SK-N-SH (cell line): ENCODE measurements at regions not wholly inside any gene's neighbourhood (a gene's known extent, or its start where the extent isn't known, plus 50 kb on each side); places are given as distances from the start of the nearest gene placed in this dataset.

Source experiments
- CTCF ChIA-PET: fragments of 300-600, 350-600 bp; formaldehyde crosslinking; extraction: SDS; loops from one replicate; lab custom pipeline; 2021; lab: Yijun Ruan, JAX
- POLR2A ChIA-PET: fragments of 350-600 bp; sonication (Branson Sonifier 250); formaldehyde crosslinking; extraction: SDS; loops from one replicate; lab custom pipeline; 2020; ENCODE audit warnings: antibody characterized with exemption, inconsistent platforms; lab: Yijun Ruan, JAX
- DNase-seq: peaks from one replicate; pipeline ENCODE4 v3.0.0; 2012
- H2AFZ ChIP-seq: fragments of 200-600 bp; sonication (generic); 2 replicates; pipeline ENCODE4 v1.8.1; 2016; ENCODE audit warnings: antibody characterized with exemption, mild to moderate bottlenecking, low read depth
- H3F3A ChIP-seq: fragments of 200-600 bp; sonication (generic); replicated peaks from 2 replicates; pipeline ENCODE3; 2016; ENCODE audit warnings: antibody characterized with exemption, mild to moderate bottlenecking; ENCODE audit not compliant: insufficient read depth
- H3K27ac ChIP-seq, 2 experiments: fragments of 200-500 bp in 1 of 2; fragments of 200-600 bp in 1 of 2; sonication (Bioruptor generic) in 1 of 2; sonication (generic), shearing (Covaris generic) in 1 of 2; 2 replicates each; pipeline versions ENCODE4 v1.5.1 to v1.6.1; 2014 to 2016; ENCODE audit warnings: low read depth in 2 of 2, inconsistent platforms in 1 of 2, low read length in 1 of 2, mild to moderate bottlenecking in 1 of 2, mixed read lengths in 1 of 2
- H3K27me3 ChIP-seq: fragments of 200-600 bp; sonication (generic), shearing (Covaris generic); 2 replicates; pipeline ENCODE4 v1.6.1; 2016; ENCODE audit warnings: mixed run types; ENCODE audit not compliant: insufficient read depth
- H3K36me3 ChIP-seq, 2 experiments: fragments of 200-500 bp in 1 of 2; fragments of 200-600 bp in 1 of 2; sonication (Bioruptor generic) in 1 of 2; sonication (generic) in 1 of 2; replicated peaks in 1 of 2; 2 replicates each; pipeline versions ENCODE3 to v1.5.1; 2014 to 2016; ENCODE audit warnings: low read length in 1 of 2, mild to moderate bottlenecking in 1 of 2; ENCODE audit not compliant: insufficient read depth in 2 of 2, control insufficient read depth in 1 of 2
- H3K4me1 ChIP-seq, 2 experiments: fragments of 200-500 bp in 1 of 2; fragments of 200-600 bp in 1 of 2; sonication (Bioruptor generic) in 1 of 2; sonication (generic), shearing (Covaris generic) in 1 of 2; 2 replicates each; pipeline versions ENCODE4 v1.5.1 to v1.6.1; 2014 to 2016; ENCODE audit warnings: low read depth in 1 of 2, low read length in 1 of 2, mixed run types in 1 of 2; ENCODE audit not compliant: insufficient read depth in 2 of 2, control insufficient read depth in 1 of 2
- H3K4me2 ChIP-seq: fragments of 200-600 bp; sonication (generic), shearing (Covaris generic); 2 replicates; pipeline ENCODE4 v1.6.1; 2017; ENCODE audit warnings: mixed run types
- H3K4me3 ChIP-seq, 2 experiments: fragments of 200-500 bp in 1 of 2; fragments of 200-600 bp in 1 of 2; sonication (Bioruptor generic) in 1 of 2; sonication (generic), shearing (Covaris generic) in 1 of 2; 2 replicates each; pipeline versions ENCODE4 v1.5.1 to v1.8.1; 2014 to 2016; ENCODE audit warnings: low read depth in 2 of 2, inconsistent platforms in 1 of 2, low read length in 1 of 2, mild to moderate bottlenecking in 1 of 2, mixed read lengths in 1 of 2, moderate library complexity in 1 of 2
- H3K79me2 ChIP-seq: fragments of 200-600 bp; sonication (generic); 2 replicates; pipeline ENCODE4 v1.8.1; 2017; ENCODE audit warnings: mild to moderate bottlenecking; ENCODE audit not compliant: insufficient read depth
- H3K9ac ChIP-seq: fragments of 200-600 bp; sonication (generic); 2 replicates; pipeline ENCODE4 v1.6.1; 2017; ENCODE audit warnings: mixed run types
- H3K9me2 ChIP-seq: fragments of 200-600 bp; sonication (generic); 2 replicates; pipeline ENCODE4 v1.6.1; 2017; ENCODE audit warnings: mixed run types
- H3K9me3 ChIP-seq: fragments of 200-600 bp; sonication (generic); 2 replicates; pipeline ENCODE4 v1.6.1; 2017; ENCODE audit warnings: mixed run types, mild to moderate bottlenecking, moderate library complexity
- H4K20me1 ChIP-seq: fragments of 200-600 bp; sonication (generic); 2 replicates; pipeline ENCODE4 v1.6.1; 2017; ENCODE audit warnings: mild to moderate bottlenecking, mixed run types; ENCODE audit not compliant: insufficient read depth
- CHD2 ChIP-seq: fragments of 150-350 bp; IDR thresholded peaks from 2 replicates; pipeline ENCODE4 v1.6.1; 2018; ENCODE audit warnings: low read length; ENCODE audit not compliant: partially characterized antibody
- CTCF ChIP-seq: fragments of 200-600 bp; sonication (generic); IDR thresholded peaks from 2 replicates; pipeline ENCODE4 v1.6.1; 2017; ENCODE audit warnings: antibody characterized with exemption, mild to moderate bottlenecking, moderate library complexity
- FOXJ3 ChIP-seq: sonication (generic); formaldehyde crosslinking; IDR thresholded peaks from 2 replicates; pipeline ENCODE4 v1.5.1; 2020; ENCODE audit warnings: mild to moderate bottlenecking, missing genetic modification reagents
- GABPA ChIP-seq: IDR thresholded peaks from 2 replicates; pipeline ENCODE4 v1.4.0; 2012; ENCODE audit warnings: low read depth, mild to moderate bottlenecking
- GATA2 ChIP-seq: sonication (generic); formaldehyde crosslinking; IDR thresholded peaks from 2 replicates; pipeline ENCODE4 v1.5.0; 2020; ENCODE audit warnings: mild to moderate bottlenecking, missing genetic modification reagents
- MEF2A ChIP-seq: IDR thresholded peaks from 2 replicates; pipeline ENCODE4 v1.4.0; 2012; ENCODE audit warnings: low read depth, borderline replicate concordance
- SIN3A ChIP-seq: IDR thresholded peaks from 2 replicates; pipeline ENCODE4 v1.6.1; 2012; ENCODE audit warnings: low read depth, mild to moderate bottlenecking, low read length, moderate library complexity, borderline replicate concordance
- WGBS: methylation state at CpG from one replicate; pipeline ENCODE4 v1.1.6; 2017; ENCODE audit warnings: low lambda C conversion rate; 5-methylcytosine and 5-hydroxymethylcytosine counted together
- TF ChIP-seq, protein P1 (sequence below): IDR thresholded peaks from 2 replicates; pipeline ENCODE4 v1.6.1; 2012; ENCODE audit warnings: mild to moderate bottlenecking, low read depth, low read length, moderate library complexity
- TF ChIP-seq, protein P2 (sequence below): IDR thresholded peaks from 2 replicates; pipeline ENCODE4 v1.4.0; 2012; ENCODE audit warnings: low read depth, borderline replicate concordance
- TF ChIP-seq, protein P3 (sequence below): fragments of 150-350 bp; IDR thresholded peaks from 2 replicates; pipeline ENCODE4 v1.6.1; 2016; ENCODE audit warnings: mild to moderate bottlenecking, low read depth, low read length

DNA sequence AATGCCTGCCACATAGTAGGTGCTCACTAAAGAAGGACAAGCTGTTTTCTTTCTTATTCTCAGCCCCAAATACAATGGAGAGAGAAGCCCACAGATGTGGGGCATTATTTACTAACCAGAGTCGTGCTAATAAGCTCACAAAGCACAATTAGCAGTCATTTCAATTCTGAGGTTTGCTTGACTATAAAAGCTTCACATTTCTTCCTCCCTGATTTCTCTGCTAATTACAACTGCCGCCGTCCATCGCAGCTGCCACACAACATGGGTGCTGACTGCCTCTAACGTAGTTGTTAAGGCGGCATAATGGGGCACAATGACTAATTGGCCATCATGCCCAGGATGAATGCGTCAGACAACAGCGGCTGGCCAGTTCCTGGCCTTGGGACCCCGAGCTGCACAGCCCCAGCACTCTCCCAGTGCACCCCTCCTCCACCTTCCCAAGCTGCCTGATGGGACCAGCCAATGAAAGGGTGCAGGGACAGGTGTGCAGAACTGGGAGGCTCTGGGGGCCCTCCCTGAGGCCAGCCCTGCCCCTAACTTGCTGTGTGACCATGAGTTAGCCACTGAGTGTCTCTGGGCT is 109.2 kb downstream of the CCT6B start:
- H3K27me3 ChIP-seq: no peaks in the 10 kb centered on the region
- no peaks in the 10 kb centered on the region for H3K79me2 ChIP-seq
- no peak for DNase-seq
- no peak overlapping the region for H3K9ac ChIP-seq
- 64% methylated on average over 9 of the region's 9 CpGs for WGBS
- no peak overlapping the region for H3K4me2 ChIP-seq
- no peak for TF ChIP-seq MEF2A
- no peak for TF ChIP-seq GABPA
- TF ChIP-seq SIN3A: no peak
- TF ChIP-seq FOXJ3 (CRISPR knock-in tag): no peak
- TF ChIP-seq CHD2: no peak
- TF ChIP-seq, protein P1, sequence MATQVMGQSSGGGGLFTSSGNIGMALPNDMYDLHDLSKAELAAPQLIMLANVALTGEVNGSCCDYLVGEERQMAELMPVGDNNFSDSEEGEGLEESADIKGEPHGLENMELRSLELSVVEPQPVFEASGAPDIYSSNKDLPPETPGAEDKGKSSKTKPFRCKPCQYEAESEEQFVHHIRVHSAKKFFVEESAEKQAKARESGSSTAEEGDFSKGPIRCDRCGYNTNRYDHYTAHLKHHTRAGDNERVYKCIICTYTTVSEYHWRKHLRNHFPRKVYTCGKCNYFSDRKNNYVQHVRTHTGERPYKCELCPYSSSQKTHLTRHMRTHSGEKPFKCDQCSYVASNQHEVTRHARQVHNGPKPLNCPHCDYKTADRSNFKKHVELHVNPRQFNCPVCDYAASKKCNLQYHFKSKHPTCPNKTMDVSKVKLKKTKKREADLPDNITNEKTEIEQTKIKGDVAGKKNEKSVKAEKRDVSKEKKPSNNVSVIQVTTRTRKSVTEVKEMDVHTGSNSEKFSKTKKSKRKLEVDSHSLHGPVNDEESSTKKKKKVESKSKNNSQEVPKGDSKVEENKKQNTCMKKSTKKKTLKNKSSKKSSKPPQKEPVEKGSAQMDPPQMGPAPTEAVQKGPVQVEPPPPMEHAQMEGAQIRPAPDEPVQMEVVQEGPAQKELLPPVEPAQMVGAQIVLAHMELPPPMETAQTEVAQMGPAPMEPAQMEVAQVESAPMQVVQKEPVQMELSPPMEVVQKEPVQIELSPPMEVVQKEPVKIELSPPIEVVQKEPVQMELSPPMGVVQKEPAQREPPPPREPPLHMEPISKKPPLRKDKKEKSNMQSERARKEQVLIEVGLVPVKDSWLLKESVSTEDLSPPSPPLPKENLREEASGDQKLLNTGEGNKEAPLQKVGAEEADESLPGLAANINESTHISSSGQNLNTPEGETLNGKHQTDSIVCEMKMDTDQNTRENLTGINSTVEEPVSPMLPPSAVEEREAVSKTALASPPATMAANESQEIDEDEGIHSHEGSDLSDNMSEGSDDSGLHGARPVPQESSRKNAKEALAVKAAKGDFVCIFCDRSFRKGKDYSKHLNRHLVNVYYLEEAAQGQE: no peak
- TF ChIP-seq GATA2 (CRISPR knock-in tag): no peak
- TF ChIP-seq CTCF: no peak
- TF ChIP-seq, protein P2, sequence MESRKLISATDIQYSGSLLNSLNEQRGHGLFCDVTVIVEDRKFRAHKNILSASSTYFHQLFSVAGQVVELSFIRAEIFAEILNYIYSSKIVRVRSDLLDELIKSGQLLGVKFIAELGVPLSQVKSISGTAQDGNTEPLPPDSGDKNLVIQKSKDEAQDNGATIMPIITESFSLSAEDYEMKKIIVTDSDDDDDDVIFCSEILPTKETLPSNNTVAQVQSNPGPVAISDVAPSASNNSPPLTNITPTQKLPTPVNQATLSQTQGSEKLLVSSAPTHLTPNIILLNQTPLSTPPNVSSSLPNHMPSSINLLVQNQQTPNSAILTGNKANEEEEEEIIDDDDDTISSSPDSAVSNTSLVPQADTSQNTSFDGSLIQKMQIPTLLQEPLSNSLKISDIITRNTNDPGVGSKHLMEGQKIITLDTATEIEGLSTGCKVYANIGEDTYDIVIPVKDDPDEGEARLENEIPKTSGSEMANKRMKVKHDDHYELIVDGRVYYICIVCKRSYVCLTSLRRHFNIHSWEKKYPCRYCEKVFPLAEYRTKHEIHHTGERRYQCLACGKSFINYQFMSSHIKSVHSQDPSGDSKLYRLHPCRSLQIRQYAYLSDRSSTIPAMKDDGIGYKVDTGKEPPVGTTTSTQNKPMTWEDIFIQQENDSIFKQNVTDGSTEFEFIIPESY: no peak
- TF ChIP-seq, protein P3, sequence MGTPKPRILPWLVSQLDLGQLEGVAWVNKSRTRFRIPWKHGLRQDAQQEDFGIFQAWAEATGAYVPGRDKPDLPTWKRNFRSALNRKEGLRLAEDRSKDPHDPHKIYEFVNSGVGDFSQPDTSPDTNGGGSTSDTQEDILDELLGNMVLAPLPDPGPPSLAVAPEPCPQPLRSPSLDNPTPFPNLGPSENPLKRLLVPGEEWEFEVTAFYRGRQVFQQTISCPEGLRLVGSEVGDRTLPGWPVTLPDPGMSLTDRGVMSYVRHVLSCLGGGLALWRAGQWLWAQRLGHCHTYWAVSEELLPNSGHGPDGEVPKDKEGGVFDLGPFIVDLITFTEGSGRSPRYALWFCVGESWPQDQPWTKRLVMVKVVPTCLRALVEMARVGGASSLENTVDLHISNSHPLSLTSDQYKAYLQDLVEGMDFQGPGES: no peak
- no peak overlapping the region for H2AFZ ChIP-seq
- ChIA-PET CTCF (interaction anchor here (1.7 kb wide), 1 partner anchor 12 kb away, joined by 4 read pairs; no protein-coding TSS in a partner anchor), POLR2A (no interaction called here)
- no peaks in the 10 kb centered on the region for H4K20me1 ChIP-seq
- no peaks in the 10 kb centered on the region for H3K36me3 ChIP-seq
- H3K9me2 ChIP-seq: no peaks in the 10 kb centered on the region
- no peak overlapping the region for H3K27ac ChIP-seq
- H3K4me3 ChIP-seq: no peak overlapping the region
- H3F3A ChIP-seq: no peaks in the 10 kb centered on the region
- no peaks in the 10 kb centered on the region for H3K4me1 ChIP-seq
- H3K9me3 ChIP-seq: no peaks in the 10 kb centered on the region
